ENCODE measurements at regions not wholly inside any gene's neighbourhood (a gene's known extent, or its start where the extent isn't known, plus 50 kb on each side); places are given as distances from the start of the nearest gene placed in this dataset.
A peak's percentile ranks its signal among the peaks of the same experiment; 100 is the strongest.

GRCh38 chr2:5940596-5941535, 248.7 kb downstream of the SOX11 start:
- peaks cover 0 to 4% of the 10 kb centered on the region in 2 donors for H3K9me3 Mint-ChIP-seq
- no peak for DNase-seq
- ATAC-seq (replicated peaks) = no peak
- no peaks in the 10 kb centered on the region for H3K27me3 Mint-ChIP-seq
- H3K27ac Mint-ChIP-seq = no peak overlapping the region
- no peak overlapping the region for H3K4me3 Mint-ChIP-seq
- no peaks in the 10 kb centered on the region for H3K36me3 Mint-ChIP-seq
- H3K4me1 Mint-ChIP-seq = no peaks in the 10 kb centered on the region

GRCh38 chr2:5942204-5942603, 250.0 kb downstream of the SOX11 start:
- H3K27me3 Mint-ChIP-seq = no peaks in the 10 kb centered on the region
- H3K36me3 Mint-ChIP-seq = no peaks in the 10 kb centered on the region
- no peak overlapping the region for H3K4me3 Mint-ChIP-seq
- DNase-seq = no peak
- H3K27ac Mint-ChIP-seq = no peak overlapping the region
- ATAC-seq (replicated peaks) = peak; percentile 31 to 71
- peaks cover 0 to 2% of the 10 kb centered on the region in 2 donors for H3K9me3 Mint-ChIP-seq
- H3K4me1 Mint-ChIP-seq = no peaks in the 10 kb centered on the region

GRCh38 chr2:5945742-5946141, 253.6 kb downstream of the SOX11 start:
- no peak for ATAC-seq (replicated peaks)
- no peak overlapping the region for H3K27ac Mint-ChIP-seq
- H3K9me3 Mint-ChIP-seq = peaks cover 0 to 2% of the 10 kb centered on the region in 2 donors
- DNase-seq = no peak
- no peak overlapping the region for H3K4me3 Mint-ChIP-seq
- H3K27me3 Mint-ChIP-seq = no peaks in the 10 kb centered on the region
- H3K36me3 Mint-ChIP-seq = no peaks in the 10 kb centered on the region
- H3K4me1 Mint-ChIP-seq = no peaks in the 10 kb centered on the region

- DNase-seq = no peak
- Mint-ChIP-seq H3K27ac (no peak overlapping the region), H3K4me3 (no peak overlapping the region), H3K27me3 (no peaks in the 10 kb centered on the region), H3K4me1 (no peaks in the 10 kb centered on the region), H3K36me3 (no peaks in the 10 kb centered on the region), H3K9me3 (peaks cover 0 to 2% of the 10 kb centered on the region in 2 donors)
- no peak for ATAC-seq (replicated peaks)
These were observed 254.3 kb downstream of the SOX11 start for GRCh38 chr2:5946225-5947115.

GRCh38 chr2:5950736-5951135, 258.6 kb downstream of the SOX11 start:
- H3K27me3 Mint-ChIP-seq = no peaks in the 10 kb centered on the region
- H3K4me3 Mint-ChIP-seq = no peak overlapping the region
- H3K9me3 Mint-ChIP-seq = peaks cover 5 to 10% of the 10 kb centered on the region in 2 donors
- H3K27ac Mint-ChIP-seq = no peak overlapping the region
- DNase-seq (no peak), ATAC-seq (replicated peaks) (no peak)
- H3K36me3 Mint-ChIP-seq = no peaks in the 10 kb centered on the region
- no peaks in the 10 kb centered on the region for H3K4me1 Mint-ChIP-seq

- H3K9me3 Mint-ChIP-seq = peaks cover 5 to 10% of the 10 kb centered on the region in 2 donors
- H3K36me3 Mint-ChIP-seq = no peaks in the 10 kb centered on the region
- H3K27me3 Mint-ChIP-seq = no peaks in the 10 kb centered on the region
- H3K4me3 Mint-ChIP-seq = no peak overlapping the region
- DNase-seq = no peak
- ATAC-seq (replicated peaks) = no peak
- H3K27ac Mint-ChIP-seq = no peak overlapping the region
- H3K4me1 Mint-ChIP-seq = no peaks in the 10 kb centered on the region
These were observed 259.3 kb downstream of the SOX11 start for GRCh38 chr2:5951471-5951870.

- Mint-ChIP-seq H3K27ac (no peak overlapping the region), H3K27me3 (no peaks in the 10 kb centered on the region), H3K9me3 (peaks cover 5 to 12% of the 10 kb centered on the region in 2 donors), H3K4me3 (no peak overlapping the region), H3K36me3 (no peaks in the 10 kb centered on the region), H3K4me1 (no peaks in the 10 kb centered on the region)
- ATAC-seq (replicated peaks) (no peak), DNase-seq (no peak)
These were observed 261.3 kb downstream of the SOX11 start for GRCh38 chr2:5953525-5953924.

GRCh38 chr2:5954509-5954908, 262.3 kb downstream of the SOX11 start:
- Mint-ChIP-seq H3K36me3 (no peaks in the 10 kb centered on the region), H3K27ac (no peak overlapping the region), H3K9me3 (peaks cover 5 to 12% of the 10 kb centered on the region in 2 donors), H3K4me3 (no peak overlapping the region), H3K27me3 (no peaks in the 10 kb centered on the region), H3K4me1 (no peaks in the 10 kb centered on the region)
- ATAC-seq (replicated peaks) (no peak), DNase-seq (no peak)

- ATAC-seq (replicated peaks) (no peak), DNase-seq (no peak)
- no peak overlapping the region for H3K4me3 Mint-ChIP-seq
- H3K27me3 Mint-ChIP-seq = no peaks in the 10 kb centered on the region
- H3K4me1 Mint-ChIP-seq = no peaks in the 10 kb centered on the region
- H3K9me3 Mint-ChIP-seq = peaks cover 5 to 12% of the 10 kb centered on the region in 2 donors
- no peaks in the 10 kb centered on the region for H3K36me3 Mint-ChIP-seq
- no peak overlapping the region for H3K27ac Mint-ChIP-seq
These were observed 263.7 kb downstream of the SOX11 start for GRCh38 chr2:5955921-5956320.

- H3K4me1 Mint-ChIP-seq = no peaks in the 10 kb centered on the region
- H3K36me3 Mint-ChIP-seq = no peaks in the 10 kb centered on the region
- DNase-seq = no peak
- H3K4me3 Mint-ChIP-seq = no peak overlapping the region
- H3K27ac Mint-ChIP-seq = no peak overlapping the region
- ATAC-seq (replicated peaks) = no peak
- H3K9me3 Mint-ChIP-seq = peaks cover 3 to 6% of the 10 kb centered on the region in 2 donors
- H3K27me3 Mint-ChIP-seq = no peaks in the 10 kb centered on the region
These were observed 267.9 kb downstream of the SOX11 start for GRCh38 chr2:5959836-5960820.

GRCh38 chr2:5967506-5967905, 275.3 kb downstream of the SOX11 start:
- H3K27me3 Mint-ChIP-seq = no peaks in the 10 kb centered on the region
- H3K36me3 Mint-ChIP-seq = no peaks in the 10 kb centered on the region
- no peak for ATAC-seq (replicated peaks)
- no peaks in the 10 kb centered on the region for H3K4me1 Mint-ChIP-seq
- H3K27ac Mint-ChIP-seq = no peak overlapping the region
- peaks cover 4% of the 10 kb centered on the region in 2 donors for H3K9me3 Mint-ChIP-seq
- no peak overlapping the region for H3K4me3 Mint-ChIP-seq
- no peak for DNase-seq

GRCh38 chr2:5969303-5969702, 277.1 kb downstream of the SOX11 start:
- DNase-seq (no peak), ATAC-seq (replicated peaks) (no peak)
- H3K27me3 Mint-ChIP-seq = no peaks in the 10 kb centered on the region
- H3K4me1 Mint-ChIP-seq = no peaks in the 10 kb centered on the region
- no peaks in the 10 kb centered on the region for H3K36me3 Mint-ChIP-seq
- peaks cover 3 to 4% of the 10 kb centered on the region in 2 donors for H3K9me3 Mint-ChIP-seq
- H3K4me3 Mint-ChIP-seq = no peak overlapping the region
- H3K27ac Mint-ChIP-seq = no peak overlapping the region

- Mint-ChIP-seq H3K4me1 (no peaks in the 10 kb centered on the region), H3K27ac (no peak overlapping the region), H3K36me3 (no peaks in the 10 kb centered on the region), H3K4me3 (no peak overlapping the region), H3K27me3 (no peaks in the 10 kb centered on the region), H3K9me3 (peaks cover 3 to 4% of the 10 kb centered on the region in 2 donors)
- ATAC-seq (replicated peaks) (no peak), DNase-seq (no peak)
These were observed 278.2 kb downstream of the SOX11 start for GRCh38 chr2:5970347-5970746.

GRCh38 chr2:5974477-5974876, 282.3 kb downstream of the SOX11 start:
- no peak overlapping the region for H3K27ac Mint-ChIP-seq
- no peaks in the 10 kb centered on the region for H3K27me3 Mint-ChIP-seq
- no peak for ATAC-seq (replicated peaks)
- no peaks in the 10 kb centered on the region for H3K4me1 Mint-ChIP-seq
- peaks cover 3 to 4% of the 10 kb centered on the region in 2 donors for H3K9me3 Mint-ChIP-seq
- no peaks in the 10 kb centered on the region for H3K36me3 Mint-ChIP-seq
- DNase-seq = no peak
- no peak overlapping the region for H3K4me3 Mint-ChIP-seq

Measured in stimulated activated naive B cell treated with anti-CD40 and anti-IgM and Interleukin-4, amounts not matched to agents 10 μg/mL and 1 μg/mL and 100 μg/mL, for 72 hours (primary cell).